IMR-90 (cell line): ENCODE measurements at regions not wholly inside any gene's neighbourhood (a gene's known extent, or its start where the extent isn't known, plus 50 kb on each side); places are given as distances from the start of the nearest gene placed in this dataset.

ENCODE experiments used
- ATAC-seq: fragments of 200-7000 bp; cut with Tn5 transposase; 2 replicates; pipeline ENCODE4 v1.9.1; 2020; ENCODE audit warnings: low read depth, mild to moderate bottlenecking, moderate library complexity
- BruUV-seq: library from RNA; stranded (reverse); fragments of 400-500 nt; replicated peaks from 2 replicates; lab custom pipeline; 2021; lab: Mats Ljungman, UMichigan
- CTCF ChIA-PET: fragments of 300-600 bp; formaldehyde crosslinking; extraction: SDS; loops from one replicate; lab custom pipeline; 2021; ENCODE audit warnings: antibody characterized with exemption; lab: Yijun Ruan, JAX
- POLR2A ChIA-PET: fragments of 300-600 bp; sonication (Branson Sonifier 250); formaldehyde crosslinking; loops from one replicate; lab custom pipeline; 2022; ENCODE audit warnings: antibody characterized with exemption; ENCODE audit not compliant: unreplicated experiment; lab: Charles Lee
- DNase-seq: peaks from one replicate; pipeline ENCODE4 v3.0.0; 2013
- H2AFZ ChIP-seq: replicated peaks from 2 replicates; pipeline ENCODE3; 2013; ENCODE audit warnings: low read length, mild to moderate bottlenecking; ENCODE audit not compliant: poor library complexity
- H2AK5ac ChIP-seq: 2 replicates; pipeline ENCODE4 v1.6.1; 2013; ENCODE audit warnings: low read depth, low read length, inconsistent platforms
- H2AK9ac ChIP-seq: replicated peaks from 2 replicates; pipeline ENCODE3; 2013; ENCODE audit warnings: mild to moderate bottlenecking, low read depth, low read length, moderate library complexity; ENCODE audit not compliant: poor library complexity
- H2BK120ac ChIP-seq: 2 replicates; pipeline ENCODE4 v1.6.1; 2013; ENCODE audit warnings: low read depth, low read length, inconsistent platforms
- H2BK15ac ChIP-seq: 3 replicates; pipeline ENCODE4 v1.6.1; 2013; ENCODE audit warnings: low read depth, low read length, inconsistent platforms
- H2BK20ac ChIP-seq: 2 replicates; pipeline ENCODE4 v1.6.1; 2013; ENCODE audit warnings: low read depth, mild to moderate bottlenecking, inconsistent platforms, low read length, moderate library complexity
- H2BK5ac ChIP-seq: 2 replicates; pipeline ENCODE4 v1.6.1; 2013; ENCODE audit warnings: mild to moderate bottlenecking, low read depth, low read length, inconsistent platforms; ENCODE audit not compliant: poor library complexity, severe bottlenecking
- H3K14ac ChIP-seq: replicated peaks from 2 replicates; pipeline ENCODE4 v1.6.1; 2013; ENCODE audit warnings: low read depth, low read length, inconsistent platforms
- H3K18ac ChIP-seq: 2 replicates; pipeline ENCODE4 v1.6.1; 2013; ENCODE audit warnings: low read depth, low read length, control low read depth
- H3K23ac ChIP-seq: 2 replicates; pipeline ENCODE4 v1.6.1; 2013; ENCODE audit warnings: low read depth, low read length, inconsistent platforms
- H3K27ac ChIP-seq: 2 replicates; pipeline ENCODE4 v1.5.1; 2013; ENCODE audit warnings: mild to moderate bottlenecking, control low read depth, low read length; ENCODE audit not compliant: insufficient read depth
- H3K27me3 ChIP-seq: 2 replicates; pipeline ENCODE4 v1.6.1; 2013; ENCODE audit warnings: low read length; ENCODE audit not compliant: control insufficient read depth, insufficient read depth
- H3K36me3 ChIP-seq: 2 replicates; pipeline ENCODE4 v1.6.1; 2013; ENCODE audit warnings: low read length, mixed read lengths; ENCODE audit not compliant: control insufficient read depth, insufficient read depth
- H3K4ac ChIP-seq: 2 replicates; pipeline ENCODE4 v1.6.1; 2013; ENCODE audit warnings: low read depth, low read length, inconsistent platforms
- H3K4me1 ChIP-seq: 2 replicates; pipeline ENCODE4 v1.6.1; 2013; ENCODE audit warnings: low read length, mixed read lengths; ENCODE audit not compliant: control insufficient read depth, insufficient read depth
- H3K4me2 ChIP-seq: 2 replicates; pipeline ENCODE4 v1.6.1; 2013; ENCODE audit warnings: low read depth, mild to moderate bottlenecking, control low read depth, low read length, moderate library complexity
- H3K4me3 ChIP-seq: 2 replicates; pipeline ENCODE4 v1.5.1; 2013; ENCODE audit warnings: low read depth, mild to moderate bottlenecking, control low read depth, low read length, moderate library complexity; ENCODE audit not compliant: insufficient read depth
- H3K56ac ChIP-seq: 2 replicates; pipeline ENCODE4 v1.6.1; 2013; ENCODE audit warnings: low read length, inconsistent platforms; ENCODE audit not compliant: insufficient read depth; ENCODE audit errors: extremely low read depth
- H3K79me1 ChIP-seq, 2 experiments: 2 replicates each; pipeline ENCODE4 v1.6.1; 2013; ENCODE audit warnings: low read length in 2 of 2, inconsistent platforms in 1 of 2, low read depth in 1 of 2
- H3K9ac ChIP-seq: 2 replicates; pipeline ENCODE4 v1.6.1; 2013; ENCODE audit warnings: low read depth, low read length, control low read depth
- H3K9me1 ChIP-seq: 2 replicates; pipeline ENCODE4 v1.6.1; 2013; ENCODE audit warnings: low read length, inconsistent platforms; ENCODE audit not compliant: insufficient read depth
- H3K9me3 ChIP-seq: 2 replicates; pipeline ENCODE4 v1.6.1; 2013; ENCODE audit warnings: low read length; ENCODE audit not compliant: control insufficient read depth, insufficient read depth
- H4K20me1 ChIP-seq: 2 replicates; pipeline ENCODE4 v1.6.1; 2013; ENCODE audit warnings: low read length, inconsistent platforms; ENCODE audit not compliant: insufficient read depth
- H4K5ac ChIP-seq: 2 replicates; pipeline ENCODE4 v1.6.1; 2013; ENCODE audit warnings: mild to moderate bottlenecking, low read depth, low read length, control low read depth
- H4K8ac ChIP-seq, 2 experiments: 2 replicates each; pipeline ENCODE4 v1.6.1; 2013; ENCODE audit warnings: low read depth in 2 of 2, low read length in 2 of 2, control low read depth in 1 of 2, inconsistent platforms in 1 of 2
- H4K91ac ChIP-seq: 2 replicates; pipeline ENCODE4 v1.6.1; 2013; ENCODE audit warnings: low read depth, low read length, inconsistent platforms; ENCODE audit not compliant: insufficient read depth
- BHLHE40 ChIP-seq: fragments of 150-350 bp; IDR thresholded peaks from 2 replicates; pipeline ENCODE4 v1.6.1; 2016; ENCODE audit warnings: mild to moderate bottlenecking, low read depth, low read length
- CTCF ChIP-seq: conservative IDR thresholded peaks from 2 replicates; pipeline ENCODE4 v1.5.1; 2012; ENCODE audit warnings: mild to moderate bottlenecking, low read depth, low read length, improper control_type of control experiment
- FOS ChIP-seq: fragments of 150-350 bp; IDR thresholded peaks from 2 replicates; pipeline ENCODE4 v1.6.1; 2016; ENCODE audit warnings: low read depth, low read length
- MAZ ChIP-seq: IDR thresholded peaks from 2 replicates; pipeline ENCODE4 v1.6.1; 2012; ENCODE audit warnings: low read depth, mild to moderate bottlenecking, low read length, improper control_type of control experiment, moderate library complexity, borderline replicate concordance
- NFE2L2 ChIP-seq: fragments of 150-350 bp; IDR thresholded peaks from 2 replicates; pipeline ENCODE4 v1.6.1; 2016; ENCODE audit warnings: low read depth, mild to moderate bottlenecking, low read length
- POLR2A ChIP-seq: IDR thresholded peaks from 2 replicates; pipeline ENCODE4 v1.6.1; 2012; ENCODE audit warnings: mild to moderate bottlenecking, low read depth, low read length
- RCOR1 ChIP-seq: IDR thresholded peaks from 2 replicates; pipeline ENCODE4 v1.6.1; 2012; ENCODE audit warnings: mild to moderate bottlenecking, low read length, improper control_type of control experiment; ENCODE audit not compliant: insufficient replicate concordance
- RFX5 ChIP-seq: IDR thresholded peaks from 2 replicates; pipeline ENCODE4 v1.8.0; 2012; ENCODE audit warnings: low read depth, mild to moderate bottlenecking, low read length, moderate library complexity
- SMC3 ChIP-seq: fragments of 150-350 bp; IDR thresholded peaks from 2 replicates; pipeline ENCODE4 v1.6.1; 2016; ENCODE audit warnings: low read depth, mild to moderate bottlenecking, antibody characterized with exemption, low read length, moderate library complexity
- whole genome bisulfite sequencing, 2 experiments: methylation state at CpG; one replicate each; pipeline versions ENCODE4 v1.1.5 to v1.1.7; 2013; ENCODE audit warnings: missing lambda C conversion rate in 2 of 2; ENCODE audit not compliant: insufficient read length in 1 of 2; ENCODE audit errors: extremely low coverage in 2 of 2; 5-methylcytosine and 5-hydroxymethylcytosine counted together
- dilution Hi-C: fragments of 300-500 bp; cut with HindIII; formaldehyde crosslinking; loops from one replicate; pipeline ENCODE4 v1.14.3; 2018; ENCODE audit warnings: low sequenced_read_pairs; ENCODE audit not compliant: unreplicated experiment
- in situ Hi-C: fragments of 300-500 bp; cut with MboI; formaldehyde crosslinking; loops from 3 replicates; pipeline ENCODE4 v1.14.3; 2019; ENCODE audit warnings: low sequenced_read_pairs, inconsistent platforms, mixed read lengths
- intact Hi-C: fragments of 100-400 bp; cut with micrococcal nuclease; formaldehyde crosslinking; loops from 2 replicates; pipeline ENCODE4 v1.10.0; 2022
- TF ChIP-seq, protein P1 (sequence below): fragments of 150-350 bp; IDR thresholded peaks from 2 replicates; pipeline ENCODE4 v1.6.1; 2017; ENCODE audit warnings: mild to moderate bottlenecking, antibody characterized with exemption, low read length, low read depth

GRCh38 chr20:22471156-22471836, 113.1 kb downstream of the FOXA2 start:
- intact Hi-C loops (no loop called here), in situ Hi-C loops (no loop called here), dilution Hi-C loops (no loop called here)
- H4K5ac ChIP-seq: no peak overlapping the region
- ATAC-seq (no peak), DNase-seq (no peak)
- H4K91ac ChIP-seq: no peak overlapping the region
- no peaks in the 10 kb centered on the region for H3K79me1 ChIP-seq
- H3K4me1 ChIP-seq: no peaks in the 10 kb centered on the region
- H3K18ac ChIP-seq: no peak overlapping the region
- CTCF ChIA-PET: no interaction called here
- H4K20me1 ChIP-seq: no peaks in the 10 kb centered on the region
- H2AK9ac ChIP-seq: no peak overlapping the region
- TF ChIP-seq RFX5: no peak
- no peak for TF ChIP-seq SMC3
- no peak for TF ChIP-seq POLR2A
- TF ChIP-seq MAZ: no peak
- TF ChIP-seq, protein P1, sequence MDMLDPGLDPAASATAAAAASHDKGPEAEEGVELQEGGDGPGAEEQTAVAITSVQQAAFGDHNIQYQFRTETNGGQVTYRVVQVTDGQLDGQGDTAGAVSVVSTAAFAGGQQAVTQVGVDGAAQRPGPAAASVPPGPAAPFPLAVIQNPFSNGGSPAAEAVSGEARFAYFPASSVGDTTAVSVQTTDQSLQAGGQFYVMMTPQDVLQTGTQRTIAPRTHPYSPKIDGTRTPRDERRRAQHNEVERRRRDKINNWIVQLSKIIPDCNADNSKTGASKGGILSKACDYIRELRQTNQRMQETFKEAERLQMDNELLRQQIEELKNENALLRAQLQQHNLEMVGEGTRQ: no peak
- no peak for TF ChIP-seq RCOR1
- TF ChIP-seq BHLHE40: no peak
- TF ChIP-seq FOS: no peak
- TF ChIP-seq CTCF: no peak
- no peak for TF ChIP-seq NFE2L2
- no peak overlapping the region for H3K14ac ChIP-seq
- no peak overlapping the region for H3K4me2 ChIP-seq
- H3K27me3 ChIP-seq: no peaks in the 10 kb centered on the region
- H2AFZ ChIP-seq: no peak overlapping the region
- no peak overlapping the region for H2BK20ac ChIP-seq
- no peak overlapping the region for H4K8ac ChIP-seq
- H3K23ac ChIP-seq: no peak overlapping the region
- no peak overlapping the region for H2BK15ac ChIP-seq
- H2BK120ac ChIP-seq: no peak overlapping the region
- POLR2A ChIA-PET: no interaction called here
- no peak overlapping the region for H3K56ac ChIP-seq
- no peaks in the 10 kb centered on the region for H3K36me3 ChIP-seq
- no peak overlapping the region for H3K4ac ChIP-seq
- no peak overlapping the region for H3K27ac ChIP-seq
- no peak overlapping the region for H3K9ac ChIP-seq
- no peak overlapping the region for H3K4me3 ChIP-seq
- H3K9me3 ChIP-seq: peaks cover 2% of the 10 kb centered on the region; the same call in 1 of the 2 replicates
- no peaks in the 10 kb centered on the region for H3K9me1 ChIP-seq
- no peak overlapping the region for H2BK5ac ChIP-seq
- BruUV-seq: no TSS peak
- H2AK5ac ChIP-seq: no peak overlapping the region
- no CpG with 5 or more reads among the region's 9 CpGs for WGBS, 2 experiments
